Gastroesophageal sphincter (tissue), 4 donors: ENCODE measurements at regions not wholly inside any gene's neighbourhood (a gene's known extent, or its start where the extent isn't known, plus 50 kb on each side); places are given as distances from the start of the nearest gene placed in this dataset.

Source experiments
- ATAC-seq: fragments of 150-250 bp; one replicate; pipeline ENCODE4 v1.9.1; 2016; ENCODE audit warnings: mild to moderate bottlenecking, moderate library complexity
- H3K27ac ChIP-seq, 4 donors: fragments of 200-600 bp; sonication (generic) in 3 of 4; 1 replicate in 3 of 4; 2 replicates in 1 of 4; pipeline ENCODE4 v1.5.1; 2016 to 2019
- H3K27me3 ChIP-seq: fragments of 200-600 bp; sonication (generic); one replicate; pipeline ENCODE4 v1.5.1; 2019
- H3K36me3 ChIP-seq, 2 donors: fragments of 200-600 bp; sonication (generic); one replicate each; pipeline ENCODE4 v1.5.1; 2019; ENCODE audit warnings: control low read depth in 1 of 2
- H3K4me1 ChIP-seq, 3 donors: fragments of 200-600 bp; sonication (generic); 1 replicate in 2 of 3; 2 replicates in 1 of 3; pipeline ENCODE4 v1.5.1; 2016 to 2019; ENCODE audit warnings: control low read depth in 2 of 3
- H3K4me3 ChIP-seq, 2 donors: fragments of 200-600 bp; sonication (generic); one replicate each; pipeline ENCODE4 v1.5.1; 2019; ENCODE audit warnings: mild to moderate bottlenecking in 1 of 2, moderate library complexity in 1 of 2
- H3K9me3 ChIP-seq, 3 donors: fragments of 200-600 bp; sonication (generic); one replicate each; pipeline ENCODE4 v1.5.1; 2017 to 2019; ENCODE audit warnings: control low read depth in 2 of 3
- EP300 ChIP-seq: sonication (generic); formaldehyde crosslinking; IDR thresholded peaks from one replicate; pipeline ENCODE4 v1.6.1; 2017; ENCODE audit warnings: antibody characterized with exemption, mild to moderate bottlenecking
- POLR2A ChIP-seq, 2 donors: fragments of 450-650 bp; IDR thresholded peaks; one replicate each; pipeline ENCODE4 v1.6.1; 2017; ENCODE audit warnings: antibody characterized with exemption in 2 of 2, mild to moderate bottlenecking in 2 of 2, moderate library complexity in 1 of 2
- POLR2AphosphoS5 ChIP-seq: sonication (generic); formaldehyde crosslinking; IDR thresholded peaks from one replicate; pipeline ENCODE4 v1.6.1; 2017; ENCODE audit warnings: antibody characterized with exemption
- WGBS, 2 donors: methylation state at CpG; one replicate each; pipeline ENCODE4 v1.1.5; 2018; ENCODE audit warnings: low coverage in 1 of 2; 5-methylcytosine and 5-hydroxymethylcytosine counted together
- TF ChIP-seq, protein P1 (sequence below), 4 experiments: fragments of 200-600 bp in 2 of 4; fragments of 450-650 bp in 2 of 4; sonication (generic) in 1 of 4; IDR thresholded peaks; one replicate each; pipeline ENCODE4 v1.5.1; 2017 to 2019; ENCODE audit warnings: antibody characterized with exemption in 4 of 4, mild to moderate bottlenecking in 2 of 4, moderate library complexity in 2 of 4

DNA sequence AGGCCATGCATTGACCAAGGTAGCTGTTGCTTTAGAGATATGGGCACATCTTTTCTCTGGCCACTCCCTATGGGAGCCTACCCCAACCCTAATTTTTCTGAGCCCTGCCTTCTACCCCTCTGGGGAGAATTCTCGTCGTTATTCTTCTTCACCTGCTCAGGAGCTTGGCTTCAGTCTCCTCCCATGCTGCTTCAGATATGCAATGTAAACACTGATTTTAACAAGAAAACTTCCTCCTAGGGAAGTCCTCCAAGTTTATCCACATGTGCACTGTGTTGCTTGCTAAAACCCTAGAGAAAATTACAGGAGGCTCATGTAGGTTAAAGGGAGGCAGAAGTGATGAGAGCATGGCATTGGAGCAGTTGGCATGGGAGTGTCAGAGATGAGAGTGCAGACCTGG lies 445.2 kb upstream of the MDFIC2 start:
- Histone ChIP-seq H3K9me3 (no peaks in the 10 kb centered on the region), H3K27ac (no peak overlapping the region), H3K4me3 (no peak overlapping the region), H3K4me1 (no peaks in the 10 kb centered on the region), H3K27me3 (no peaks in the 10 kb centered on the region), H3K36me3 (no peaks in the 10 kb centered on the region)
- WGBS, 2 donors = 79 to 93% methylated on average over 2 of the region's 2 CpGs
- TF ChIP-seq, protein P1, sequence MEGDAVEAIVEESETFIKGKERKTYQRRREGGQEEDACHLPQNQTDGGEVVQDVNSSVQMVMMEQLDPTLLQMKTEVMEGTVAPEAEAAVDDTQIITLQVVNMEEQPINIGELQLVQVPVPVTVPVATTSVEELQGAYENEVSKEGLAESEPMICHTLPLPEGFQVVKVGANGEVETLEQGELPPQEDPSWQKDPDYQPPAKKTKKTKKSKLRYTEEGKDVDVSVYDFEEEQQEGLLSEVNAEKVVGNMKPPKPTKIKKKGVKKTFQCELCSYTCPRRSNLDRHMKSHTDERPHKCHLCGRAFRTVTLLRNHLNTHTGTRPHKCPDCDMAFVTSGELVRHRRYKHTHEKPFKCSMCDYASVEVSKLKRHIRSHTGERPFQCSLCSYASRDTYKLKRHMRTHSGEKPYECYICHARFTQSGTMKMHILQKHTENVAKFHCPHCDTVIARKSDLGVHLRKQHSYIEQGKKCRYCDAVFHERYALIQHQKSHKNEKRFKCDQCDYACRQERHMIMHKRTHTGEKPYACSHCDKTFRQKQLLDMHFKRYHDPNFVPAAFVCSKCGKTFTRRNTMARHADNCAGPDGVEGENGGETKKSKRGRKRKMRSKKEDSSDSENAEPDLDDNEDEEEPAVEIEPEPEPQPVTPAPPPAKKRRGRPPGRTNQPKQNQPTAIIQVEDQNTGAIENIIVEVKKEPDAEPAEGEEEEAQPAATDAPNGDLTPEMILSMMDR (IDR thresholded peaks at IDR 0.05) = no peak
- no peak for TF ChIP-seq POLR2AphosphoS5
- no peak for TF ChIP-seq EP300
- no peak for ATAC-seq

DNA sequence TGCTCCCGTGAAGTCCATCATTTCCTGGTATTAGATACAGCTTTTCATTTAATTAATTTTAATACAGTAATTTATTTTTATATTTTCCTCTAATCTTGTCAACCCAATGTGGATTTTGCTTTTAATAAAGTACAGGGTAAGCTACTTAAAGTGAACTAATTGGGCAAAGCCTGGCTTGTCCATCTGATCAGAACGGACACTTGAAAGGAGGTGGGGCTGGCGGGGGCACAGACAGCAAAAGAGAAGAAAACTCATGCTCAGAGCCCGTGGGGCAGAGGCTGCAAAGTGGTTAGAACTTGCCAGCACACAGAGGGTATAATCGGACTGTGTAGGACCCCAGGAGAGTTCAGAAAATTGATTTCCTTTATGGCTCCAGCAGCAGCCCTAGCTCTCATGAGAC lies 443.1 kb upstream of the MDFIC2 start:
- Histone ChIP-seq H3K9me3 (no peaks in the 10 kb centered on the region), H3K27ac (no peak overlapping the region), H3K36me3 (no peaks in the 10 kb centered on the region), H3K27me3 (no peaks in the 10 kb centered on the region), H3K4me1 (no peaks in the 10 kb centered on the region), H3K4me3 (no peak overlapping the region)
- 78 to 82% methylated on average over 3 to 5 of the region's 5 CpGs for WGBS, 2 donors
- no peak for ATAC-seq
- no peak for TF ChIP-seq POLR2A (IDR thresholded peaks at IDR 0.05)
- TF ChIP-seq EP300 = no peak
- TF ChIP-seq, protein P1 (IDR thresholded peaks at IDR 0.05) = no peak
- TF ChIP-seq POLR2AphosphoS5 = no peak

DNA sequence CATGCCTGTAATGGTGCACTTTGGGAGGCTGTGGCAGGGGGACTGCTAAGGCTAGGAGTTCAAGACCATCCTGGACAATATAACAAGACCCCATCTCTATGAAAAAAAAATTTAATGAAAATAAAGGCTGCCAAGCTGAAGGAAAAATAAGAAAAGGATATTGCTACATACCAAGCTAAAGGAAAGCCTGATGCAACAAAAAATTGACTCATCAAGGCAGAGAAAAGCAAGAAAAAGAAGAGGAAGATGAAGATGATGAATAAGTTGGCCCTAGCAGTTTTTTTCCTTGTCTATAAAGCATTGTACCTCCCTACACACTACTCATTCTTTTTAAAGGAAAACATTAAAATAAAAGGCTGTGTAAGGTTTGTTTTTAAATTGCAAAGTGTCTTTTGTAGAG lies 441.9 kb upstream of the MDFIC2 start:
- Histone ChIP-seq H3K4me1 (no peaks in the 10 kb centered on the region), H3K36me3 (no peaks in the 10 kb centered on the region), H3K27me3 (no peaks in the 10 kb centered on the region), H3K27ac (no peak overlapping the region), H3K9me3 (no peaks in the 10 kb centered on the region), H3K4me3 (no peak overlapping the region)
- ATAC-seq = no peak
- TF ChIP-seq, protein P1 (IDR thresholded peaks at IDR 0.05) = no peak
- TF ChIP-seq POLR2AphosphoS5 = no peak
- TF ChIP-seq POLR2A (IDR thresholded peaks at IDR 0.05) = no peak
- TF ChIP-seq EP300 = no peak

DNA sequence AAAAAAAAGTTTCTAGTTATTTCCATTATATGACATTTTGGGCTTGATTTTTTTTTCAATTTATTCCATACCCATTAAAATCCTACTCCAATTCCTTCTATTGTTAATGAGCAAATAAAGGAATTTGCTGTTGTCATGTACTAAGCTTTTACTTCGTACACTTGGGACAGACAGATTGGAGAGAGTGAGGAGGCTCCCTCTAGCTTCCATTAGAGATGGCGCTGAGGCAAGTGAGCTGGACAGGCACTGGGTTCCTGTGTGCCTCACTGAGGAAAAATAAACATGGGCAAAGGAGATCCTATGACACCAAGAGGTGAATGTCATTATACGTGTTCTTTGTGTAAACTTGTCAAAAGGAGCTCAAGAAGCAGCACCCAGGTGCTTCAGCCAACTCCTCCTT lies 441.1 kb upstream of the MDFIC2 start:
- Histone ChIP-seq H3K27me3 (no peaks in the 10 kb centered on the region), H3K4me3 (no peak overlapping the region), H3K27ac (no peak overlapping the region), H3K9me3 (no peaks in the 10 kb centered on the region), H3K4me1 (no peaks in the 10 kb centered on the region), H3K36me3 (no peaks in the 10 kb centered on the region)
- WGBS, 2 donors = 46 to 74% methylated on average over 3 of the region's 3 CpGs
- TF ChIP-seq, protein P1 (IDR thresholded peaks at IDR 0.05) = peak in 1 of 4 experiments; percentile 33
- no peak for TF ChIP-seq POLR2AphosphoS5
- ATAC-seq = no peak

DNA sequence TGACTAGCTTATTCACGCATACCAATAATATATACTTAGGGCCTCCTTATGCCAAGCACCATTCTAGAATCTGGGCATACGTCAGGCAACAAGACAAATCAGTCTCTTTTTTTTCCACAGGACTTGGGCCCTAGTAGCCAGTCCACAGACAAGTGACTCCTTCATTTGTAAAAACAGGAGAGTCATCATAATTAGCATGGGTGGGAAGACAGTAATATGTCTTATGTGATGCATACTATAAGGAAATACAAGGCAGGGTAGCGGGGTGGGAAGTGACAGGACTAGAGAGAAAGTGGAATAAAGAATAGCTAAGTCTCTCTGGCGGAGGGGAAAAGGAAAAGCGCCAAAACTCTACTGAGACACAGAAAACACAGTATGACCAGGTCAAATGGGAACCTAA lies 439.6 kb upstream of the MDFIC2 start:
- H3K4me1 ChIP-seq = no peaks in the 10 kb centered on the region
- WGBS, 2 donors = 86 to 94% methylated on average over 4 to 5 of the region's 5 CpGs
- no peak for ATAC-seq
- H3K36me3 ChIP-seq = no peaks in the 10 kb centered on the region
- no peak overlapping the region for H3K4me3 ChIP-seq
- TF ChIP-seq POLR2A (IDR thresholded peaks at IDR 0.05) (no peak), POLR2AphosphoS5 (no peak), EP300 (no peak)
- TF ChIP-seq, protein P1 (IDR thresholded peaks at IDR 0.05) = no peak
- no peaks in the 10 kb centered on the region for H3K27me3 ChIP-seq
- no peak overlapping the region for H3K27ac ChIP-seq
- no peaks in the 10 kb centered on the region for H3K9me3 ChIP-seq
